Endothelial cell of umbilical vein (primary cell): ENCODE measurements at regions not wholly inside any gene's neighbourhood (a gene's known extent, or its start where the extent isn't known, plus 50 kb on each side); places are given as distances from the start of the nearest gene placed in this dataset.

Source experiments
- BruUV-seq: library from RNA; stranded (reverse); fragments of 400-500 nt; replicated peaks from 2 replicates; lab custom pipeline; 2021; lab: Mats Ljungman, UMichigan
- CTCF ChIA-PET: fragments of 300-600, 350-600 bp; sonication (Branson Sonifier 250); formaldehyde crosslinking; loops from one replicate; lab custom pipeline; 2021; ENCODE audit warnings: antibody characterized with exemption, inconsistent platforms; lab: Charles Lee
- POLR2A ChIA-PET: fragments of 300-600, 350-600 bp; sonication (Branson Sonifier 250); formaldehyde crosslinking; loops from one replicate; lab custom pipeline; 2021; ENCODE audit warnings: antibody characterized with exemption, inconsistent platforms; lab: Charles Lee
- DNase-seq: peaks from one replicate; pipeline ENCODE4 v3.0.0-alpha.2; 2011; ENCODE audit warnings: low read depth, low spot score
- FAIRE-seq: peaks from 2 replicates; lab custom pipeline; 2011; peaks lifted over from hg19 to GRCh38; lab: Jason Lieb, UNC
- H2AFZ ChIP-seq: 2 replicates; pipeline ENCODE4 v1.6.0; 2012; ENCODE audit warnings: low read depth, low read length, control low read depth, inconsistent platforms
- H3K27ac ChIP-seq: 2 replicates; pipeline ENCODE4 v1.5.1; 2011; ENCODE audit warnings: low read depth, mild to moderate bottlenecking, control low read depth, low read length, moderate library complexity; ENCODE audit not compliant: insufficient read depth
- H3K27me3 ChIP-seq, 2 experiments: 2 replicates each; pipeline versions ENCODE4 v1.6.0 to v1.6.1; 2011; ENCODE audit warnings: low read length in 2 of 2, mixed read lengths in 1 of 2; ENCODE audit not compliant: control insufficient read depth in 2 of 2, insufficient read depth in 2 of 2
- H3K36me3 ChIP-seq, 2 experiments: 2 replicates in 1 of 2; 3 replicates in 1 of 2; pipeline ENCODE4 v1.5.1; 2011; ENCODE audit warnings: low read length in 2 of 2, mild to moderate bottlenecking in 1 of 2, moderate library complexity in 1 of 2; ENCODE audit not compliant: control insufficient read depth in 2 of 2, insufficient read depth in 2 of 2; ENCODE audit errors: extremely low read depth in 1 of 2
- H3K4me1 ChIP-seq: 3 replicates; pipeline ENCODE4 v1.5.1; 2011; ENCODE audit warnings: mild to moderate bottlenecking, low read length; ENCODE audit not compliant: control insufficient read depth, insufficient read depth; ENCODE audit errors: extremely low read depth
- H3K4me2 ChIP-seq: 2 replicates; pipeline ENCODE4 v1.6.1; 2011; ENCODE audit warnings: low read length, control low read depth, mixed read lengths; ENCODE audit not compliant: insufficient read depth
- H3K4me3 ChIP-seq, 3 experiments: fragments of 200-600 bp in 1 of 3; sonication (generic), shearing (Covaris generic) in 1 of 3; replicated peaks in 1 of 3; 2 replicates each; pipeline ENCODE4 v1.5.1; 2011 to 2016; ENCODE audit warnings: control low read depth in 3 of 3, low read length in 3 of 3, mild to moderate bottlenecking in 2 of 3, inconsistent platforms in 1 of 3, low read depth in 1 of 3, moderate library complexity in 1 of 3; ENCODE audit not compliant: insufficient read depth in 1 of 3
- H3K79me2 ChIP-seq: 2 replicates; pipeline ENCODE4 v1.6.0; 2012; ENCODE audit warnings: low read length, inconsistent platforms; ENCODE audit not compliant: control insufficient read depth, insufficient read depth
- H3K9ac ChIP-seq: replicated peaks from 2 replicates; pipeline ENCODE3; 2011; ENCODE audit warnings: low read length, control low read depth; ENCODE audit not compliant: insufficient read depth; ENCODE audit errors: extremely low read depth
- H3K9me1 ChIP-seq: replicated peaks from 3 replicates; pipeline ENCODE4 v1.6.0; 2011; ENCODE audit warnings: mild to moderate bottlenecking, low read length; ENCODE audit not compliant: control insufficient read depth, insufficient read depth; ENCODE audit errors: extremely low read depth
- H3K9me3 ChIP-seq: replicated peaks from 2 replicates; pipeline ENCODE4 v1.5.1; 2012; ENCODE audit warnings: low read length, inconsistent platforms; ENCODE audit not compliant: control insufficient read depth, insufficient read depth
- H4K20me1 ChIP-seq: replicated peaks from 2 replicates; pipeline ENCODE3; 2011; ENCODE audit warnings: mild to moderate bottlenecking, low read length; ENCODE audit not compliant: control insufficient read depth, insufficient read depth; ENCODE audit errors: extremely low read depth
- CTCF ChIP-seq, 2 donors: IDR thresholded peaks; 1 replicate in 1 of 2; 2 replicates in 1 of 2; pipeline ENCODE4 v1.5.1; 2011; ENCODE audit warnings: low read length in 2 of 2, mild to moderate bottlenecking in 2 of 2, moderate library complexity in 2 of 2, control low read depth in 1 of 2, inconsistent platforms in 1 of 2, low read depth in 1 of 2; ENCODE audit not compliant: insufficient read depth in 1 of 2; ENCODE audit errors: extremely low read depth in 1 of 2
- EZH2 ChIP-seq: IDR thresholded peaks from 2 replicates; pipeline ENCODE4 v1.6.1; 2012; ENCODE audit warnings: borderline replicate concordance, low read depth, mild to moderate bottlenecking, moderate library complexity, low read length, inconsistent platforms; ENCODE audit not compliant: severe bottlenecking
- FOS ChIP-seq: IDR thresholded peaks from 2 replicates; pipeline ENCODE4 v1.6.1; 2011; ENCODE audit warnings: mild to moderate bottlenecking, low read length, moderate library complexity, borderline replicate concordance; ENCODE audit not compliant: insufficient read depth
- GATA2 ChIP-seq: IDR thresholded peaks from 2 replicates; pipeline ENCODE4 v1.7.0; 2011; ENCODE audit warnings: low read depth, mild to moderate bottlenecking, moderate library complexity, mixed read lengths, low read length; ENCODE audit not compliant: insufficient read length, insufficient read depth
- JUN ChIP-seq: IDR thresholded peaks from 2 replicates; pipeline ENCODE4 v1.6.1; 2011; ENCODE audit warnings: borderline replicate concordance, low read depth; ENCODE audit not compliant: insufficient read length, insufficient read depth
- MAX ChIP-seq: IDR thresholded peaks from 2 replicates; pipeline ENCODE4 v1.6.1; 2011; ENCODE audit not compliant: insufficient read depth, insufficient read length
- MYC ChIP-seq: IDR thresholded peaks from one replicate; pipeline ENCODE4 v1.6.1; 2011; ENCODE audit warnings: mild to moderate bottlenecking, low read depth, low read length
- POLR2A ChIP-seq: IDR thresholded peaks from 2 replicates; pipeline ENCODE4 v1.6.1; 2012; ENCODE audit warnings: low read depth, mild to moderate bottlenecking, control low read depth, low read length
- POLR2AphosphoS5 ChIP-seq: IDR thresholded peaks from 2 replicates; pipeline ENCODE4 v1.6.1; 2012; ENCODE audit warnings: low read depth, mild to moderate bottlenecking, control low read depth, low read length, moderate library complexity; ENCODE audit not compliant: insufficient read depth
- dilution Hi-C: fragments of 300-500 bp; cut with MboI; formaldehyde crosslinking; loops from one replicate; pipeline ENCODE4 v1.15.0; 2019; ENCODE audit warnings: low sequenced_read_pairs; ENCODE audit not compliant: extremely low pct_ligation_motif_present
- intact Hi-C: fragments of 100-400 bp; cut with micrococcal nuclease; formaldehyde crosslinking; loops from one replicate; pipeline ENCODE4 v1.10.0; 2022

GRCh38 chr9:115739096-115739875 is 414.3 kb upstream of the PAPPA start:
- no peak for FAIRE-seq
- no TSS peak for BruUV-seq

More at GRCh38 chr9:115739096-115739875, 414.3 kb upstream of the PAPPA start:
- Histone ChIP-seq H3K27ac (no peak overlapping the region), H3K27me3 (no peaks in the 10 kb centered on the region), H3K9ac (no peak overlapping the region), H3K4me3 (no peak overlapping the region), H4K20me1 (no peaks in the 10 kb centered on the region), H2AFZ (no peak overlapping the region), H3K9me1 (no peaks in the 10 kb centered on the region), H3K4me1 (no peaks in the 10 kb centered on the region), H3K4me2 (no peak overlapping the region), H3K9me3 (no peaks in the 10 kb centered on the region), H3K79me2 (no peaks in the 10 kb centered on the region), H3K36me3 (no peaks in the 10 kb centered on the region)
- intact Hi-C loops: no loop called here
- DNase-seq: no peak
- POLR2A ChIA-PET: no interaction called here
- CTCF ChIA-PET: no interaction called here
- no peak for TF ChIP-seq POLR2A
- TF ChIP-seq MYC: no peak
- TF ChIP-seq MAX: no peak
- no peak for TF ChIP-seq CTCF (IDR thresholded peaks at IDR 0.05; ENCODE audit: extremely low read depth in 1 of 2, insufficient read depth in 1 of 2, low read depth in 1 of 2, low read length in 2 of 2)
- TF ChIP-seq POLR2AphosphoS5: no peak
- no peak for TF ChIP-seq EZH2
- TF ChIP-seq FOS: no peak
- no peak for TF ChIP-seq GATA2
- no peak for TF ChIP-seq JUN
- dilution Hi-C loops: no loop called here
